ENCODE measurements at regions not wholly inside any gene's neighbourhood (a gene's known extent, or its start where the extent isn't known, plus 50 kb on each side); places are given as distances from the start of the nearest gene placed in this dataset.

DNA sequence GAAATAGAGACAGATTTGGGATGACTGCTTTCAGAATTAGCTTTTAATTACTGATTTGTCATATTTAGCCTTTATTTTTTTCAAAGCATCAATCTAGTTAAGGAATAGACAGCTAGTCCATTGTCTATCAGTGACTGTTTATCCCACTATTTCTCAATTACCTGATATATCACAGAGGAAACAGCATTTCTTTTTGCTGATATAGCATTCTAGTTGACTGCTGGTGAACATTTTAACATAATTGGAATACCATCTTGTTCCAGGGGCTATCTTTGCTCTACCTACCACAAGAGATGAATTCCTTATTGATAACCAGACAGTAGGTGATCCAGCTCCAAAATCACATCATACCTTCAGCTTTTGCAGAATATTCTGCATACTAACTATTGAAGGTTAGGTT is 982.7 kb downstream of the SQOR start:
- no peak for TF ChIP-seq SMAD1 (IDR thresholded peaks at IDR 0.05; ENCODE audit: low read depth, partially characterized antibody)
- TF ChIP-seq JUND (IDR thresholded peaks at IDR 0.05; ENCODE audit: low read depth, low read length): no peak
- no peak for TF ChIP-seq STAT1 (conservative IDR thresholded peaks at IDR 0.05)
- TF ChIP-seq, protein P1, sequence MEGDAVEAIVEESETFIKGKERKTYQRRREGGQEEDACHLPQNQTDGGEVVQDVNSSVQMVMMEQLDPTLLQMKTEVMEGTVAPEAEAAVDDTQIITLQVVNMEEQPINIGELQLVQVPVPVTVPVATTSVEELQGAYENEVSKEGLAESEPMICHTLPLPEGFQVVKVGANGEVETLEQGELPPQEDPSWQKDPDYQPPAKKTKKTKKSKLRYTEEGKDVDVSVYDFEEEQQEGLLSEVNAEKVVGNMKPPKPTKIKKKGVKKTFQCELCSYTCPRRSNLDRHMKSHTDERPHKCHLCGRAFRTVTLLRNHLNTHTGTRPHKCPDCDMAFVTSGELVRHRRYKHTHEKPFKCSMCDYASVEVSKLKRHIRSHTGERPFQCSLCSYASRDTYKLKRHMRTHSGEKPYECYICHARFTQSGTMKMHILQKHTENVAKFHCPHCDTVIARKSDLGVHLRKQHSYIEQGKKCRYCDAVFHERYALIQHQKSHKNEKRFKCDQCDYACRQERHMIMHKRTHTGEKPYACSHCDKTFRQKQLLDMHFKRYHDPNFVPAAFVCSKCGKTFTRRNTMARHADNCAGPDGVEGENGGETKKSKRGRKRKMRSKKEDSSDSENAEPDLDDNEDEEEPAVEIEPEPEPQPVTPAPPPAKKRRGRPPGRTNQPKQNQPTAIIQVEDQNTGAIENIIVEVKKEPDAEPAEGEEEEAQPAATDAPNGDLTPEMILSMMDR (IDR thresholded peaks at IDR 0.05 in 2 of 3, conservative IDR thresholded peaks at IDR 0.05 in 1 of 3; ENCODE audit: control insufficient read depth in 2 of 3, extremely low read depth in 1 of 3, insufficient read depth in 1 of 3, low read depth in 3 of 3, low read length in 3 of 3): no peak

Measured in GM12878 (cell line).